ENCODE measurements at regions not wholly inside any gene's neighbourhood (a gene's known extent, or its start where the extent isn't known, plus 50 kb on each side); places are given as distances from the start of the nearest gene placed in this dataset.

GRCh38 chr2:467892-468647, 180.2 kb upstream of the ALKAL2 start:
- intact Hi-C loops (cut with micrococcal nuclease) = no loop called here
- Histone ChIP-seq H3K9me3 (ENCODE audit: low read length) (no peaks in the 10 kb centered on the region), H4K20me1 (ENCODE audit: low read length) (no peaks in the 10 kb centered on the region), H3K27ac (ENCODE audit: low read length) (no peak overlapping the region), H3K9me2 (replicated peaks; ENCODE audit: low read length) (no peaks in the 10 kb centered on the region), H3K27me3 (ENCODE audit: low read length) (peaks cover 27% of the 10 kb centered on the region), H3K9ac (ENCODE audit: low read length) (no peak overlapping the region), H3K4me2 (ENCODE audit: low read length) (no peak overlapping the region), H2AFZ (ENCODE audit: low read length) (no peak overlapping the region), H3K4me3 (ENCODE audit: low read length) (no peak overlapping the region), H3F3A (ENCODE audit: low read length, unreplicated experiment) (no peaks in the 10 kb centered on the region), H3K79me2 (ENCODE audit: low read length) (no peaks in the 10 kb centered on the region), H3K4me1 (ENCODE audit: insufficient read depth, low read length) (peaks cover 9% of the 10 kb centered on the region; the same call in 1 of the 2 replicates), H3K36me3 (ENCODE audit: low read depth, low read length) (no peaks in the 10 kb centered on the region)
- no peak for DNase-seq
- TF ChIP-seq EZH2phosphoT487 (IDR thresholded peaks at IDR 0.05; ENCODE audit: borderline replicate concordance, low read length) = no peak
- TF ChIP-seq CTCF (conservative IDR thresholded peaks at IDR 0.05; ENCODE audit: low read depth, low read length) = no peak
- no peak for TF ChIP-seq EZH2 (IDR thresholded peaks at IDR 0.05; ENCODE audit: low read length, unreplicated experiment)
- ChIA-PET POLR2A (ENCODE audit: unreplicated experiment) (no interaction called here), CTCF (no interaction called here)
- no TSS peak for BruUV-seq (replicated peaks)
- ATAC-seq = no peak

- H3K27me3 ChIP-seq (ENCODE audit: low read length) = peaks cover 31% of the 10 kb centered on the region
- no peaks in the 10 kb centered on the region for H4K20me1 ChIP-seq (ENCODE audit: low read length)
- POLR2A ChIA-PET (ENCODE audit: unreplicated experiment) = no interaction called here
- H3K36me3 ChIP-seq (ENCODE audit: low read depth, low read length) = no peaks in the 10 kb centered on the region
- no peak overlapping the region for H3K4me2 ChIP-seq (ENCODE audit: low read length)
- H3K27ac ChIP-seq (ENCODE audit: low read length) = no peak overlapping the region
- H3K9me3 ChIP-seq (ENCODE audit: low read length) = no peaks in the 10 kb centered on the region
- DNase-seq (no peak), ATAC-seq (no peak)
- no peak overlapping the region for H3K4me3 ChIP-seq (ENCODE audit: low read length)
- CTCF ChIA-PET = no interaction called here
- BruUV-seq (replicated peaks) = no TSS peak
- H3F3A ChIP-seq (ENCODE audit: low read length, unreplicated experiment) = no peaks in the 10 kb centered on the region
- no peak for TF ChIP-seq EZH2phosphoT487 (IDR thresholded peaks at IDR 0.05; ENCODE audit: borderline replicate concordance, low read length)
- no peak for TF ChIP-seq CTCF (conservative IDR thresholded peaks at IDR 0.05; ENCODE audit: low read depth, low read length)
- TF ChIP-seq EZH2 (IDR thresholded peaks at IDR 0.05; ENCODE audit: low read length, unreplicated experiment) = no peak
- no peak overlapping the region for H3K9ac ChIP-seq (ENCODE audit: low read length)
- no peaks in the 10 kb centered on the region for H3K79me2 ChIP-seq (ENCODE audit: low read length)
- H3K9me2 ChIP-seq (replicated peaks; ENCODE audit: low read length) = no peaks in the 10 kb centered on the region
- intact Hi-C loops (cut with micrococcal nuclease) = no loop called here
- peaks cover 9% of the 10 kb centered on the region; the same call in 1 of the 2 replicates for H3K4me1 ChIP-seq (ENCODE audit: insufficient read depth, low read length)
- H2AFZ ChIP-seq (ENCODE audit: low read length) = no peak overlapping the region
Observed at GRCh38 chr2:467543-467891, 179.6 kb upstream of the ALKAL2 start.

GRCh38 chr2:467101-467500, 179.2 kb upstream of the ALKAL2 start:
- DNase-seq = no peak
- no peak overlapping the region for H3K4me2 ChIP-seq (ENCODE audit: low read length)
- no peaks in the 10 kb centered on the region for H3F3A ChIP-seq (ENCODE audit: low read length, unreplicated experiment)
- no peak overlapping the region for H3K4me3 ChIP-seq (ENCODE audit: low read length)
- BruUV-seq (replicated peaks) = no TSS peak
- H3K4me1 ChIP-seq (ENCODE audit: insufficient read depth, low read length) = peaks cover 9% of the 10 kb centered on the region; the same call in 1 of the 2 replicates
- H3K9ac ChIP-seq (ENCODE audit: low read length) = no peak overlapping the region
- no peak for ATAC-seq
- no peaks in the 10 kb centered on the region for H3K36me3 ChIP-seq (ENCODE audit: low read depth, low read length)
- H3K9me2 ChIP-seq (replicated peaks; ENCODE audit: low read length) = no peaks in the 10 kb centered on the region
- H3K27ac ChIP-seq (ENCODE audit: low read length) = no peak overlapping the region
- intact Hi-C loops (cut with micrococcal nuclease) = no loop called here
- ChIA-PET CTCF (no interaction called here), POLR2A (ENCODE audit: unreplicated experiment) (no interaction called here)
- TF ChIP-seq CTCF (conservative IDR thresholded peaks at IDR 0.05; ENCODE audit: low read depth, low read length) (no peak), EZH2phosphoT487 (IDR thresholded peaks at IDR 0.05; ENCODE audit: borderline replicate concordance, low read length) (no peak), EZH2 (IDR thresholded peaks at IDR 0.05; ENCODE audit: low read length, unreplicated experiment) (no peak)
- H3K79me2 ChIP-seq (ENCODE audit: low read length) = no peaks in the 10 kb centered on the region
- H3K9me3 ChIP-seq (ENCODE audit: low read length) = no peaks in the 10 kb centered on the region
- H2AFZ ChIP-seq (ENCODE audit: low read length) = no peak overlapping the region
- peaks cover 35% of the 10 kb centered on the region for H3K27me3 ChIP-seq (ENCODE audit: low read length)
- H4K20me1 ChIP-seq (ENCODE audit: low read length) = no peaks in the 10 kb centered on the region

Measured in PC-3 (cell line).